ENCODE measurements at regions not wholly inside any gene's neighbourhood (a gene's known extent, or its start where the extent isn't known, plus 50 kb on each side); places are given as distances from the start of the nearest gene placed in this dataset.
"Not testable (repeated sequence)": the region's sequence is repeated elsewhere in the genome, so short reads cannot be mapped to it uniquely, and the experiment has no call there.

DNA sequence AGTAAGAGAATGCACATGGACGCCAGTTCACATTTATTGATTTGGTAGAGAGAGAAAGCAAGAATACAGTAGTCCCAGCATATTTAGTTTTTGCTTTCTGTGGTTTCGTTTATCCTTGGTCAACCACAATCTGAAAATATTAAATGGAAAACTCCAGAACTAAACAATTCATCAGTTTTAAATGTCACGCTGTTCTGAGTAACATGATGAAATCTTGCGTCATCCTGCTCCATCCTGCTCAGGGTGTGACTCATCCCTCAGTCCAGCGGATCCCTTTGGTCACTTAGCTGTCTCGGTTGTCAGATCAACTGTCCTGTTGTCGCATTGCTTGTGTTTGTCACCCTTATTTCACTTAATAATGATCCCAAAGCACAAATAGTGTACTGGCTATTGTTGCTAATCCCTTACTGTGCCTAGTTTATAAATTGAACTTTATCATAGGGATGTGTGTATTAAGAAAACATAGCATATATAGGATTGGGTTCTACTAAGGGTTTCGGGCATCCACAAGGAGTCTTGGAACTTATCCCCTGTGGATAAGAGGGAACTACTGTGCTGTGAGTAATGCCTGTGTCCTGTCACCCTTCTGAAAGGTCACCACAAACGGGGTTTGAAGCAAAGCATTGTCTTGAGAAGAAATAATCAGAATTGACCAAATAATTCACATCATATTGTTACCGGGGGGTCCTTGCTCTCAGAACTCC lies 73.6 kb downstream of the OTUD1 start:
- peak in 3 of 4 donors; percentile 73 to 86 (median 82) for ATAC-seq

GRCh38 chr10:23513621-23514020 lies 74.7 kb downstream of the OTUD1 start:
- H3K9me3 ChIP-seq; H3K27ac ChIP-seq; H3K27me3 ChIP-seq; ATAC-seq; H3K36me3 ChIP-seq; H3K4me3 ChIP-seq; DNase-seq; intact Hi-C loops (cut with DNase I): not testable (repeated sequence)
- H3K4me1 ChIP-seq, result peaks cover 0 to 12% (median 0%) of the 10 kb centered on the region in 4 donors
- WGBS (ENCODE audit: insufficient coverage, low coverage, low lambda C conversion rate, missing lambda C conversion rate), result 64% methylated on average over 7 of the region's 7 CpGs

More for the DNA sequence above, 73.6 kb downstream of the OTUD1 start:
- TF ChIP-seq POLR2A (IDR thresholded peaks at IDR 0.05), result no peak
- TF ChIP-seq, protein P1, sequence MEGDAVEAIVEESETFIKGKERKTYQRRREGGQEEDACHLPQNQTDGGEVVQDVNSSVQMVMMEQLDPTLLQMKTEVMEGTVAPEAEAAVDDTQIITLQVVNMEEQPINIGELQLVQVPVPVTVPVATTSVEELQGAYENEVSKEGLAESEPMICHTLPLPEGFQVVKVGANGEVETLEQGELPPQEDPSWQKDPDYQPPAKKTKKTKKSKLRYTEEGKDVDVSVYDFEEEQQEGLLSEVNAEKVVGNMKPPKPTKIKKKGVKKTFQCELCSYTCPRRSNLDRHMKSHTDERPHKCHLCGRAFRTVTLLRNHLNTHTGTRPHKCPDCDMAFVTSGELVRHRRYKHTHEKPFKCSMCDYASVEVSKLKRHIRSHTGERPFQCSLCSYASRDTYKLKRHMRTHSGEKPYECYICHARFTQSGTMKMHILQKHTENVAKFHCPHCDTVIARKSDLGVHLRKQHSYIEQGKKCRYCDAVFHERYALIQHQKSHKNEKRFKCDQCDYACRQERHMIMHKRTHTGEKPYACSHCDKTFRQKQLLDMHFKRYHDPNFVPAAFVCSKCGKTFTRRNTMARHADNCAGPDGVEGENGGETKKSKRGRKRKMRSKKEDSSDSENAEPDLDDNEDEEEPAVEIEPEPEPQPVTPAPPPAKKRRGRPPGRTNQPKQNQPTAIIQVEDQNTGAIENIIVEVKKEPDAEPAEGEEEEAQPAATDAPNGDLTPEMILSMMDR (IDR thresholded peaks at IDR 0.05), result no peak
- no peaks in the 10 kb centered on the region for H3K9me3 ChIP-seq
- no peak for DNase-seq
- H3K4me3 ChIP-seq, result no peak overlapping the region
- intact Hi-C loops (cut with DNase I), result no loop called here
- H3K36me3 ChIP-seq, result no peaks in the 10 kb centered on the region
- WGBS (ENCODE audit: insufficient coverage, low coverage, low lambda C conversion rate, missing lambda C conversion rate), result 46% methylated on average over 10 of the region's 10 CpGs
- H3K27me3 ChIP-seq, result no peaks in the 10 kb centered on the region
- peaks cover 0 to 10% (median 0%) of the 10 kb centered on the region in 4 donors for H3K4me1 ChIP-seq
- H3K27ac ChIP-seq, result no peak overlapping the region

DNA sequence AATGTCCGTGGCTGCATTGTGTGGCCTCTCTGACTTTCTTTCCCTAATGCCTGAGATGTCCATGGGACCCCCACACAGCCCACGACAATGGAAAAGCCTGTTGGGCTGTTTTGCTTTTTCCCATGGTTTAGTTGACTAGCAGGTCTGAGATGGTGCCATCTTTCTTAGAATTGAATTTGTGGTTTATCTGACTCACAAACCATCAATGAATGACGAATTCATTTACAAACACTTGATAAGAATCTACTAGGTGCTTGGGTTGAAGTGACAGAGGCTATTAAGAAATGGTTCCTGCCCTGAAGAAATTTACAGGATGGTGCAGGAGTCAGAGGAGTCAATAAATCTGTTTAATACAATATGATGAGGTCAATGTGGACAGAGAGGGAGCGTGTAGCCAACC lies 75.4 kb downstream of the OTUD1 start:
- 62% methylated on average over 3 of the region's 4 CpGs for WGBS (ENCODE audit: insufficient coverage, low coverage, low lambda C conversion rate, missing lambda C conversion rate)
- TF ChIP-seq POLR2A (IDR thresholded peaks at IDR 0.05), result no peak
- TF ChIP-seq, protein P1 (IDR thresholded peaks at IDR 0.05), result no peak
- H3K27me3 ChIP-seq, result no peaks in the 10 kb centered on the region
- intact Hi-C loops (cut with DNase I), result no loop called here
- H3K4me1 ChIP-seq, result peaks cover 0 to 12% (median 0%) of the 10 kb centered on the region in 4 donors
- H3K27ac ChIP-seq, result no peak overlapping the region
- no peak for ATAC-seq
- no peaks in the 10 kb centered on the region for H3K9me3 ChIP-seq
- H3K36me3 ChIP-seq, result no peaks in the 10 kb centered on the region
- H3K4me3 ChIP-seq, result no peak overlapping the region
- DNase-seq, result no peak

GRCh38 chr10:23516530-23516929 lies 77.7 kb downstream of the OTUD1 start:
- 8% methylated on average over 3 of the region's 3 CpGs for WGBS (ENCODE audit: insufficient coverage, low coverage, low lambda C conversion rate, missing lambda C conversion rate)
- no peak overlapping the region for H3K27ac ChIP-seq
- no peaks in the 10 kb centered on the region for H3K9me3 ChIP-seq
- H3K36me3 ChIP-seq, result no peaks in the 10 kb centered on the region
- TF ChIP-seq, protein P1 (IDR thresholded peaks at IDR 0.05), result peak; percentile 52 to 55 (median 54)
- TF ChIP-seq POLR2A (IDR thresholded peaks at IDR 0.05), result no peak
- DNase-seq, result no peak
- peaks cover 0 to 12% (median 0%) of the 10 kb centered on the region in 4 donors for H3K4me1 ChIP-seq
- ATAC-seq, result peak; percentile 69 to 89 (median 83)
- H3K4me3 ChIP-seq, result no peak overlapping the region
- H3K27me3 ChIP-seq, result no peaks in the 10 kb centered on the region
- intact Hi-C loops (cut with DNase I), result no loop called here

GRCh38 chr10:23517155-23517554 lies 78.3 kb downstream of the OTUD1 start:
- 32% methylated on average over 2 of the region's 2 CpGs for WGBS (ENCODE audit: insufficient coverage, low coverage, low lambda C conversion rate, missing lambda C conversion rate)
- Histone ChIP-seq H3K27ac (peak overlapping the region in 1 of 3 donors; percentile 37), H3K4me3 (no peak overlapping the region), H3K4me1 (peaks cover 0 to 12% (median 0%) of the 10 kb centered on the region in 4 donors), H3K36me3 (no peaks in the 10 kb centered on the region), H3K27me3 (no peaks in the 10 kb centered on the region), H3K9me3 (no peaks in the 10 kb centered on the region)
- intact Hi-C loops (cut with DNase I), result no loop called here
- ATAC-seq (peak; percentile 82 to 94 (median 88)), DNase-seq (no peak)
- TF ChIP-seq, protein P1 (IDR thresholded peaks at IDR 0.05), result no peak
- no peak for TF ChIP-seq POLR2A (IDR thresholded peaks at IDR 0.05)
